GM12874 (cell line): ENCODE measurements at regions not wholly inside any gene's neighbourhood (a gene's known extent, or its start where the extent isn't known, plus 50 kb on each side); places are given as distances from the start of the nearest gene placed in this dataset.

Experiments used
- CTCF ChIP-seq: IDR thresholded peaks from 2 replicates; pipeline ENCODE4 v1.5.1; 2011; ENCODE audit warnings: low read depth, mild to moderate bottlenecking, control low read depth, low read length, moderate library complexity; ENCODE audit not compliant: insufficient read depth

GRCh38 chr10:6722616-6723004, 142.5 kb upstream of the PRKCQ start:
- TF ChIP-seq CTCF: no peak

- no peak for TF ChIP-seq CTCF
These were observed 142.0 kb upstream of the PRKCQ start for GRCh38 chr10:6721964-6722615.

- no peak for TF ChIP-seq CTCF
These were observed 141.4 kb upstream of the PRKCQ start for GRCh38 chr10:6721480-6721879.

GRCh38 chr10:6719561-6719960, 139.5 kb upstream of the PRKCQ start:
- TF ChIP-seq CTCF: no peak

- no peak for TF ChIP-seq CTCF
These were observed 138.5 kb upstream of the PRKCQ start for GRCh38 chr10:6718550-6718949.

GRCh38 chr10:6716516-6716915, 136.4 kb upstream of the PRKCQ start:
- no peak for TF ChIP-seq CTCF

GRCh38 chr10:6713716-6714115, 133.6 kb upstream of the PRKCQ start:
- no peak for TF ChIP-seq CTCF
